Panc1 (cell line): ENCODE measurements at regions not wholly inside any gene's neighbourhood (a gene's known extent, or its start where the extent isn't known, plus 50 kb on each side); places are given as distances from the start of the nearest gene placed in this dataset.

ENCODE experiments used
- ATAC-seq: fragments of 200-7000 bp; cut with Tn5 transposase; 2 replicates; pipeline ENCODE4 v1.9.1; 2020; ENCODE audit warnings: mild to moderate bottlenecking, moderate library complexity
- BruUV-seq: library from RNA; stranded (reverse); fragments of 400-500 nt; replicated peaks from 2 replicates; lab custom pipeline; 2021; lab: Mats Ljungman, UMichigan
- CTCF ChIA-PET: fragments of 300-600 bp; sonication (Branson Sonifier 250); formaldehyde crosslinking; loops from one replicate; lab custom pipeline; 2022; ENCODE audit warnings: antibody characterized with exemption; lab: Charles Lee
- POLR2A ChIA-PET: fragments of 300-600 bp; sonication (Branson Sonifier 250); formaldehyde crosslinking; loops from one replicate; lab custom pipeline; 2022; ENCODE audit warnings: antibody characterized with exemption; lab: Charles Lee
- DNase-seq: peaks from one replicate; pipeline ENCODE4 v3.0.0-alpha.2; 2010; ENCODE audit warnings: low read depth, low spot score
- H3K27ac ChIP-seq: 2 replicates; pipeline ENCODE4 v1.5.1; 2011; ENCODE audit warnings: mild to moderate bottlenecking, low read length, inconsistent platforms
- H3K27me3 ChIP-seq: fragments of 200-500 bp; sonication (Bioruptor generic); 2 replicates; pipeline ENCODE4 v1.6.0; 2014; ENCODE audit warnings: low read length, inconsistent platforms; ENCODE audit not compliant: control insufficient read depth, insufficient read depth
- H3K36me3 ChIP-seq: fragments of 200-500 bp; sonication (Bioruptor generic); 2 replicates; pipeline ENCODE4 v1.5.1; 2014; ENCODE audit warnings: inconsistent platforms, mild to moderate bottlenecking, low read length, moderate library complexity; ENCODE audit not compliant: control insufficient read depth, insufficient read depth
- H3K4me1 ChIP-seq: 2 replicates; pipeline ENCODE4 v1.5.1; 2011; ENCODE audit warnings: inconsistent platforms, mild to moderate bottlenecking, low read length, moderate library complexity; ENCODE audit not compliant: control insufficient read depth, insufficient read depth
- H3K4me3 ChIP-seq, 2 experiments: 2 replicates each; pipeline ENCODE4 v1.5.1; 2011 to 2012; ENCODE audit warnings: low read depth in 2 of 2, low read length in 2 of 2, mild to moderate bottlenecking in 2 of 2, inconsistent platforms in 1 of 2, moderate library complexity in 1 of 2
- H3K9me3 ChIP-seq: fragments of 200-500 bp; sonication (Bioruptor generic); 2 replicates; pipeline ENCODE4 v1.5.1; 2014; ENCODE audit warnings: low read depth, mild to moderate bottlenecking, inconsistent platforms, low read length, moderate library complexity; ENCODE audit not compliant: control insufficient read depth, insufficient read depth
- POLR2AphosphoS5 ChIP-seq: IDR thresholded peaks from 2 replicates; pipeline ENCODE4 v1.6.1; 2012; ENCODE audit warnings: mild to moderate bottlenecking, low read depth, low read length, moderate library complexity
- SIN3A ChIP-seq: IDR thresholded peaks from 2 replicates; pipeline ENCODE4 v1.6.1; 2012; ENCODE audit warnings: low read depth, mild to moderate bottlenecking, low read length, moderate library complexity, borderline replicate concordance; ENCODE audit not compliant: insufficient read depth
- TCF7L2 ChIP-seq: IDR thresholded peaks from 2 replicates; pipeline ENCODE4 v1.6.1; 2011; ENCODE audit warnings: mild to moderate bottlenecking, low read depth, low read length, inconsistent platforms
- in situ Hi-C: cut with HindIII; loops from 2 replicates; pipeline ENCODE4 v1.10.0; 2016; ENCODE audit warnings: low sequenced_read_pairs, low pct_unique_long_range_greater_than_20kb
- intact Hi-C: fragments of 100-400 bp; cut with micrococcal nuclease; formaldehyde crosslinking; loops from one replicate; pipeline ENCODE4 v1.10.0; 2022; ENCODE audit not compliant: unreplicated experiment
- TF ChIP-seq, protein P1 (sequence below): fragments of 450-650 bp; IDR thresholded peaks from 2 replicates; pipeline ENCODE4 v1.5.1; 2017; ENCODE audit warnings: mild to moderate bottlenecking
- TF ChIP-seq, protein P2 (sequence below), 2 experiments: IDR thresholded peaks; 2 replicates each; pipeline ENCODE4 v1.6.1; 2011 to 2012; ENCODE audit warnings: low read depth in 2 of 2, control low read depth in 1 of 2, low read length in 1 of 2, mild to moderate bottlenecking in 1 of 2, moderate library complexity in 1 of 2; ENCODE audit not compliant: insufficient read depth in 1 of 2

DNA sequence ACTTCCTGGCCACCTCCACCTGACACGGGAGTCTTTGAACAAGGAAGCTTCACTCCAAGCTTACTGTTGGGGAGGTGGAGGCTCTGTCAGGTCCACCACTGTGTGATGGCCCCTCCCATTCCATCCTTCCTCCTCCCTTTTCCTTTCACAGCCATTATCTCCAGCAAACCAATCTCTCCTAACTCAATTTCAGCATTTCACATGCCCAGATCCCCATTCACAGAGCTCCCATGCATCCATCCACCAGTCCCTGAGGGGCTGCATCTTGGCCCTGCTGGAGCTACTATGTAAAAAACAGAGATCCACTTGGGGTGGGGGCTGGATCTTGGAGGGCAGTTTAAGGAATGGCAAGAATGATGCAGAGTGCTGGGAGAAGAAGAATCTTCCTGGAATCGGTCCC, 129.0 kb upstream of the COPS8 start:
- ChIA-PET POLR2A (no interaction called here), CTCF (no interaction called here)
- Histone ChIP-seq H3K9me3 (no peaks in the 10 kb centered on the region), H3K4me1 (no peaks in the 10 kb centered on the region), H3K27ac (no peak overlapping the region), H3K27me3 (peaks cover 12% of the 10 kb centered on the region), H3K4me3 (no peak overlapping the region), H3K36me3 (no peaks in the 10 kb centered on the region)
- intact Hi-C loops: no loop called here
- TF ChIP-seq TCF7L2: no peak
- no peak for TF ChIP-seq POLR2AphosphoS5
- TF ChIP-seq, protein P1, sequence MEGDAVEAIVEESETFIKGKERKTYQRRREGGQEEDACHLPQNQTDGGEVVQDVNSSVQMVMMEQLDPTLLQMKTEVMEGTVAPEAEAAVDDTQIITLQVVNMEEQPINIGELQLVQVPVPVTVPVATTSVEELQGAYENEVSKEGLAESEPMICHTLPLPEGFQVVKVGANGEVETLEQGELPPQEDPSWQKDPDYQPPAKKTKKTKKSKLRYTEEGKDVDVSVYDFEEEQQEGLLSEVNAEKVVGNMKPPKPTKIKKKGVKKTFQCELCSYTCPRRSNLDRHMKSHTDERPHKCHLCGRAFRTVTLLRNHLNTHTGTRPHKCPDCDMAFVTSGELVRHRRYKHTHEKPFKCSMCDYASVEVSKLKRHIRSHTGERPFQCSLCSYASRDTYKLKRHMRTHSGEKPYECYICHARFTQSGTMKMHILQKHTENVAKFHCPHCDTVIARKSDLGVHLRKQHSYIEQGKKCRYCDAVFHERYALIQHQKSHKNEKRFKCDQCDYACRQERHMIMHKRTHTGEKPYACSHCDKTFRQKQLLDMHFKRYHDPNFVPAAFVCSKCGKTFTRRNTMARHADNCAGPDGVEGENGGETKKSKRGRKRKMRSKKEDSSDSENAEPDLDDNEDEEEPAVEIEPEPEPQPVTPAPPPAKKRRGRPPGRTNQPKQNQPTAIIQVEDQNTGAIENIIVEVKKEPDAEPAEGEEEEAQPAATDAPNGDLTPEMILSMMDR: no peak
- no peak for TF ChIP-seq SIN3A
- TF ChIP-seq, protein P2, sequence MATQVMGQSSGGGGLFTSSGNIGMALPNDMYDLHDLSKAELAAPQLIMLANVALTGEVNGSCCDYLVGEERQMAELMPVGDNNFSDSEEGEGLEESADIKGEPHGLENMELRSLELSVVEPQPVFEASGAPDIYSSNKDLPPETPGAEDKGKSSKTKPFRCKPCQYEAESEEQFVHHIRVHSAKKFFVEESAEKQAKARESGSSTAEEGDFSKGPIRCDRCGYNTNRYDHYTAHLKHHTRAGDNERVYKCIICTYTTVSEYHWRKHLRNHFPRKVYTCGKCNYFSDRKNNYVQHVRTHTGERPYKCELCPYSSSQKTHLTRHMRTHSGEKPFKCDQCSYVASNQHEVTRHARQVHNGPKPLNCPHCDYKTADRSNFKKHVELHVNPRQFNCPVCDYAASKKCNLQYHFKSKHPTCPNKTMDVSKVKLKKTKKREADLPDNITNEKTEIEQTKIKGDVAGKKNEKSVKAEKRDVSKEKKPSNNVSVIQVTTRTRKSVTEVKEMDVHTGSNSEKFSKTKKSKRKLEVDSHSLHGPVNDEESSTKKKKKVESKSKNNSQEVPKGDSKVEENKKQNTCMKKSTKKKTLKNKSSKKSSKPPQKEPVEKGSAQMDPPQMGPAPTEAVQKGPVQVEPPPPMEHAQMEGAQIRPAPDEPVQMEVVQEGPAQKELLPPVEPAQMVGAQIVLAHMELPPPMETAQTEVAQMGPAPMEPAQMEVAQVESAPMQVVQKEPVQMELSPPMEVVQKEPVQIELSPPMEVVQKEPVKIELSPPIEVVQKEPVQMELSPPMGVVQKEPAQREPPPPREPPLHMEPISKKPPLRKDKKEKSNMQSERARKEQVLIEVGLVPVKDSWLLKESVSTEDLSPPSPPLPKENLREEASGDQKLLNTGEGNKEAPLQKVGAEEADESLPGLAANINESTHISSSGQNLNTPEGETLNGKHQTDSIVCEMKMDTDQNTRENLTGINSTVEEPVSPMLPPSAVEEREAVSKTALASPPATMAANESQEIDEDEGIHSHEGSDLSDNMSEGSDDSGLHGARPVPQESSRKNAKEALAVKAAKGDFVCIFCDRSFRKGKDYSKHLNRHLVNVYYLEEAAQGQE (IDR thresholded peaks at IDR 0.05; ENCODE audit: insufficient read depth in 1 of 2, low read depth in 2 of 2, low read length in 1 of 2): no peak
- in situ Hi-C loops: no loop called here
- no peak for DNase-seq
- no peak for ATAC-seq
- BruUV-seq: no TSS peak

DNA sequence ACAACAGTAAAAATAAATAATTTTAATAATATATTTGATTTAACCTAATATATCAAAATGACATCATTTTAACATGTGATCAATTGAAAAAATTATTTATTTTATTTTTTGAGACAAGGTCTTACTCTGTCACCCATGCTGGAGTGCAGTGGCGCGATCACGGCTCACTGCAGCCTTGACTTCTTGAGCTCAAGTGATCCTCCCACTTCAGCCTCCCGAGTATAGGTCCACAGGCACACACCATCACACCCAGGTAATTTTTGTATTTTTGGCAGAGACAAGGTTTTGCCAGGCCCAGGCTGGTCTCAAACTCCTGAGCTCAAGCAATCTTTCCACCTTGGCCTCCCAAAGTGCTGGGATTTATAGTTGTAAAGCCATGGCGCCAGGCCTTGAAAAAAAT, 126.7 kb upstream of the COPS8 start:
- no TSS peak for BruUV-seq
- in situ Hi-C loops (no loop called here), intact Hi-C loops (no loop called here)
- POLR2A ChIA-PET: no interaction called here
- no peaks in the 10 kb centered on the region for H3K4me1 ChIP-seq
- no peaks in the 10 kb centered on the region for H3K9me3 ChIP-seq
- no peaks in the 10 kb centered on the region for H3K36me3 ChIP-seq
- CTCF ChIA-PET: no interaction called here
- no peak overlapping the region for H3K4me3 ChIP-seq
- no peak for DNase-seq
- H3K27me3 ChIP-seq: peaks cover 7% of the 10 kb centered on the region
- no peak for ATAC-seq
- no peak overlapping the region for H3K27ac ChIP-seq
- TF ChIP-seq SIN3A (no peak), TCF7L2 (no peak), POLR2AphosphoS5 (no peak)
- TF ChIP-seq, protein P2 (IDR thresholded peaks at IDR 0.05; ENCODE audit: insufficient read depth in 1 of 2, low read depth in 2 of 2, low read length in 1 of 2): no peak
- TF ChIP-seq, protein P1: no peak
